ENCODE measurements at regions not wholly inside any gene's neighbourhood (a gene's known extent, or its start where the extent isn't known, plus 50 kb on each side); places are given as distances from the start of the nearest gene placed in this dataset.

GRCh38 chr3:106130384-106131198 is 261.8 kb upstream of the CBLB start:
- TF ChIP-seq, protein P1, sequence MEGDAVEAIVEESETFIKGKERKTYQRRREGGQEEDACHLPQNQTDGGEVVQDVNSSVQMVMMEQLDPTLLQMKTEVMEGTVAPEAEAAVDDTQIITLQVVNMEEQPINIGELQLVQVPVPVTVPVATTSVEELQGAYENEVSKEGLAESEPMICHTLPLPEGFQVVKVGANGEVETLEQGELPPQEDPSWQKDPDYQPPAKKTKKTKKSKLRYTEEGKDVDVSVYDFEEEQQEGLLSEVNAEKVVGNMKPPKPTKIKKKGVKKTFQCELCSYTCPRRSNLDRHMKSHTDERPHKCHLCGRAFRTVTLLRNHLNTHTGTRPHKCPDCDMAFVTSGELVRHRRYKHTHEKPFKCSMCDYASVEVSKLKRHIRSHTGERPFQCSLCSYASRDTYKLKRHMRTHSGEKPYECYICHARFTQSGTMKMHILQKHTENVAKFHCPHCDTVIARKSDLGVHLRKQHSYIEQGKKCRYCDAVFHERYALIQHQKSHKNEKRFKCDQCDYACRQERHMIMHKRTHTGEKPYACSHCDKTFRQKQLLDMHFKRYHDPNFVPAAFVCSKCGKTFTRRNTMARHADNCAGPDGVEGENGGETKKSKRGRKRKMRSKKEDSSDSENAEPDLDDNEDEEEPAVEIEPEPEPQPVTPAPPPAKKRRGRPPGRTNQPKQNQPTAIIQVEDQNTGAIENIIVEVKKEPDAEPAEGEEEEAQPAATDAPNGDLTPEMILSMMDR (conservative IDR thresholded peaks at IDR 0.05 in 1 of 2, IDR thresholded peaks at IDR 0.05 in 1 of 2; ENCODE audit: extremely low read depth in 1 of 2, insufficient read depth in 1 of 2, low read depth in 1 of 2, low read length in 2 of 2) = no peak
- TF ChIP-seq EZH2 (IDR thresholded peaks at IDR 0.05; ENCODE audit: borderline replicate concordance, low read length) = no peak

Measured in mammary epithelial cell (primary cell).